OCI-LY3 (cell line): ENCODE measurements at regions not wholly inside any gene's neighbourhood (a gene's known extent, or its start where the extent isn't known, plus 50 kb on each side); places are given as distances from the start of the nearest gene placed in this dataset.

ENCODE experiments used
- EZH2phosphoT487 ChIP-seq: fragments of 200-600 bp; shearing (Covaris generic); IDR thresholded peaks from 2 replicates; pipeline ENCODE4 v1.6.1; 2018; ENCODE audit warnings: antibody characterized with exemption, mixed run types, low read depth
- TF ChIP-seq, protein P1 (sequence below): fragments of 200-600, 300-600 bp; sonication (generic); IDR thresholded peaks from 2 replicates; pipeline ENCODE4 v1.5.1; 2014; ENCODE audit warnings: antibody characterized with exemption, low read length, low read depth

DNA sequence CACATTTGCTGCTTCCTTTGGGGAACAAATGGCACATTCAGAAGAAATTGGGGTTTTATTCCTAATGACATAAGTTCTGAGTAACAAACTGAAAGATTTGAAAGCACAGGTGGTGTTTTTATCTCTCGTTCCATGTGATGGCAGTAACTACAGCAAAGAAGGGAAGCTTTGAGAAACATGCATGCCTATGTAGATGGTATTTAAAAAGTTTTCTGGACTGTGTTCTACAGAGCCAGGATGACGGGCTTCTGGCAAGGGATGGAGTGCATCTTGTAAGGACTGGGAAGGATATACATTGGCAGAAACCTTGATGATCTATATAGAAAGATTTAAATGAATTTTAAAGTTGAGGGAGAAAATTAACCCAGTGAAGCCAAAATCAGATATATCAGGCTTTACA, 362.2 kb upstream of the ROPN1 start:
- TF ChIP-seq, protein P1, sequence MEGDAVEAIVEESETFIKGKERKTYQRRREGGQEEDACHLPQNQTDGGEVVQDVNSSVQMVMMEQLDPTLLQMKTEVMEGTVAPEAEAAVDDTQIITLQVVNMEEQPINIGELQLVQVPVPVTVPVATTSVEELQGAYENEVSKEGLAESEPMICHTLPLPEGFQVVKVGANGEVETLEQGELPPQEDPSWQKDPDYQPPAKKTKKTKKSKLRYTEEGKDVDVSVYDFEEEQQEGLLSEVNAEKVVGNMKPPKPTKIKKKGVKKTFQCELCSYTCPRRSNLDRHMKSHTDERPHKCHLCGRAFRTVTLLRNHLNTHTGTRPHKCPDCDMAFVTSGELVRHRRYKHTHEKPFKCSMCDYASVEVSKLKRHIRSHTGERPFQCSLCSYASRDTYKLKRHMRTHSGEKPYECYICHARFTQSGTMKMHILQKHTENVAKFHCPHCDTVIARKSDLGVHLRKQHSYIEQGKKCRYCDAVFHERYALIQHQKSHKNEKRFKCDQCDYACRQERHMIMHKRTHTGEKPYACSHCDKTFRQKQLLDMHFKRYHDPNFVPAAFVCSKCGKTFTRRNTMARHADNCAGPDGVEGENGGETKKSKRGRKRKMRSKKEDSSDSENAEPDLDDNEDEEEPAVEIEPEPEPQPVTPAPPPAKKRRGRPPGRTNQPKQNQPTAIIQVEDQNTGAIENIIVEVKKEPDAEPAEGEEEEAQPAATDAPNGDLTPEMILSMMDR: no peak
- TF ChIP-seq EZH2phosphoT487: no peak
